Heart left ventricle (tissue), 13 donors: ENCODE measurements at regions not wholly inside any gene's neighbourhood (a gene's known extent, or its start where the extent isn't known, plus 50 kb on each side); places are given as distances from the start of the nearest gene placed in this dataset.

ENCODE experiments used
- POLR2A ChIP-seq, 2 donors: fragments of 450-650 bp; IDR thresholded peaks; one replicate each; pipeline ENCODE4 v1.6.1; 2017; ENCODE audit warnings: antibody characterized with exemption in 2 of 2, mild to moderate bottlenecking in 2 of 2, moderate library complexity in 2 of 2
- TF ChIP-seq, protein P1 (sequence below), 12 donors: fragments of 200-600 bp; sonication (generic) in 4 of 12; IDR thresholded peaks; one replicate each; pipeline versions ENCODE4 v1.5.0 to v1.8.0; 2018 to 2022; ENCODE audit warnings: antibody characterized with exemption in 12 of 12, mild to moderate bottlenecking in 5 of 12
- donor health status: ischemic (EF 13 %, LVEDD 7.1; RV severe dilation, severe dysfunction).
- donor health status: DM: no; HTN: yes; CAD: no.
- donor health status: DM: no; HTN: no; CAD: no.
- donor health status: ischemic (EF 25% LVEDD 6.9; RV normal size, moderate dysfunction).
- donor health status: ischemic (EF 25% LVEDD 5.7; RV mildly dilated, moderate dysfunction).
- donor health status: ischemic (EF 35%, LVEDD 5.7; RV mildly dilated, moderate dysfunction).
- donor health status: nonischemic (EF 11% LVEDD 7.7; RV severe dilation, severe dysfunction).
- donor health status: DM: yes; HTN: yes; CAD: no.
- donor health status: PGD.
- donor health status: ischemic (EF 29% LVEDD 5.4; RV normal size, mild dysfunction).
- donor health status: nonischemic (EF 23%, LVEDD 6.1; RV moderate dilation, normal function).

GRCh38 chr14:25461780-25462179 lies 411.8 kb upstream of the STXBP6 start:
- TF ChIP-seq, protein P1, sequence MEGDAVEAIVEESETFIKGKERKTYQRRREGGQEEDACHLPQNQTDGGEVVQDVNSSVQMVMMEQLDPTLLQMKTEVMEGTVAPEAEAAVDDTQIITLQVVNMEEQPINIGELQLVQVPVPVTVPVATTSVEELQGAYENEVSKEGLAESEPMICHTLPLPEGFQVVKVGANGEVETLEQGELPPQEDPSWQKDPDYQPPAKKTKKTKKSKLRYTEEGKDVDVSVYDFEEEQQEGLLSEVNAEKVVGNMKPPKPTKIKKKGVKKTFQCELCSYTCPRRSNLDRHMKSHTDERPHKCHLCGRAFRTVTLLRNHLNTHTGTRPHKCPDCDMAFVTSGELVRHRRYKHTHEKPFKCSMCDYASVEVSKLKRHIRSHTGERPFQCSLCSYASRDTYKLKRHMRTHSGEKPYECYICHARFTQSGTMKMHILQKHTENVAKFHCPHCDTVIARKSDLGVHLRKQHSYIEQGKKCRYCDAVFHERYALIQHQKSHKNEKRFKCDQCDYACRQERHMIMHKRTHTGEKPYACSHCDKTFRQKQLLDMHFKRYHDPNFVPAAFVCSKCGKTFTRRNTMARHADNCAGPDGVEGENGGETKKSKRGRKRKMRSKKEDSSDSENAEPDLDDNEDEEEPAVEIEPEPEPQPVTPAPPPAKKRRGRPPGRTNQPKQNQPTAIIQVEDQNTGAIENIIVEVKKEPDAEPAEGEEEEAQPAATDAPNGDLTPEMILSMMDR (IDR thresholded peaks at IDR 0.05): no peak
- TF ChIP-seq POLR2A (IDR thresholded peaks at IDR 0.05): no peak
